GM23338 (cell line): ENCODE measurements at regions not wholly inside any gene's neighbourhood (a gene's known extent, or its start where the extent isn't known, plus 50 kb on each side); places are given as distances from the start of the nearest gene placed in this dataset.

ENCODE experiments used
- ATAC-seq: fragments of 200-7000 bp; cut with Tn5 transposase; 3 replicates; pipeline ENCODE4 v1.9.1; 2020
- DNase-seq: peaks from one replicate; pipeline ENCODE4 v3.0.0-alpha.2; 2015; ENCODE audit warnings: low spot score
- H2AFZ ChIP-seq: fragments of 200-600 bp; sonication (generic); 2 replicates; pipeline ENCODE4 v1.8.0; 2016; ENCODE audit warnings: antibody characterized with exemption, mild to moderate bottlenecking, moderate library complexity
- H3F3A ChIP-seq: fragments of 200-600 bp; sonication (generic); replicated peaks from 2 replicates; pipeline ENCODE4 v1.8.0; 2017; ENCODE audit warnings: antibody characterized with exemption, mixed run types, low read depth
- H3K27ac ChIP-seq: fragments of 200-600 bp; sonication (generic); 2 replicates; pipeline ENCODE4 v1.6.1; 2016; ENCODE audit warnings: low read depth
- H3K27me3 ChIP-seq: fragments of 200-600 bp; sonication (generic); 2 replicates; pipeline ENCODE4 v1.8.0; 2016; ENCODE audit warnings: mild to moderate bottlenecking, mixed run types, moderate library complexity; ENCODE audit not compliant: insufficient read depth
- H3K36me3 ChIP-seq: fragments of 200-600 bp; sonication (generic); 2 replicates; pipeline ENCODE4 v1.8.0; 2016; ENCODE audit warnings: mild to moderate bottlenecking; ENCODE audit not compliant: insufficient read depth
- H3K4me1 ChIP-seq: fragments of 200-600 bp; sonication (generic); 2 replicates; pipeline ENCODE4 v1.8.0; 2016; ENCODE audit warnings: mild to moderate bottlenecking, moderate library complexity; ENCODE audit not compliant: insufficient read depth
- H3K4me2 ChIP-seq: fragments of 200-600 bp; sonication (generic); 2 replicates; pipeline ENCODE4 v1.7.1; 2017; ENCODE audit warnings: mixed run types
- H3K4me3 ChIP-seq: fragments of 200-600 bp; sonication (generic); 2 replicates; pipeline ENCODE4 v1.6.1; 2016; ENCODE audit warnings: mixed run types
- H3K79me2 ChIP-seq: fragments of 200-600 bp; sonication (generic); replicated peaks from 2 replicates; pipeline ENCODE4 v1.8.0; 2017; ENCODE audit warnings: mild to moderate bottlenecking; ENCODE audit not compliant: insufficient read depth
- H3K9me2 ChIP-seq: fragments of 200-600 bp; sonication (generic); 2 replicates; pipeline ENCODE4 v1.8.0; 2017; ENCODE audit not compliant: insufficient read depth
- H4K20me1 ChIP-seq: fragments of 200-600 bp; sonication (generic); replicated peaks from 2 replicates; pipeline ENCODE4 v1.8.0; 2017; ENCODE audit warnings: mild to moderate bottlenecking; ENCODE audit not compliant: insufficient read depth
- H3K27ac Mint-ChIP-seq: 2 replicates; pipeline ENCODE4 v1.8.0; 2020; ENCODE audit warnings: inconsistent platforms, mild to moderate bottlenecking, moderate library complexity, mixed read lengths
- H3K27me3 Mint-ChIP-seq: 3 replicates; pipeline ENCODE4 v1.8.0; 2022; ENCODE audit warnings: low read depth, mild to moderate bottlenecking, moderate library complexity, mixed read lengths, inconsistent platforms; ENCODE audit not compliant: insufficient read depth, poor library complexity
- H3K36me3 Mint-ChIP-seq: 3 replicates; pipeline ENCODE4 v1.8.0; 2021; ENCODE audit warnings: low read depth, mild to moderate bottlenecking, inconsistent platforms, moderate library complexity, mixed read lengths
- H3K4me1 Mint-ChIP-seq: 3 replicates; pipeline ENCODE4 v1.8.0; 2020; ENCODE audit warnings: mild to moderate bottlenecking, inconsistent platforms, mixed read lengths
- H3K4me3 Mint-ChIP-seq: 3 replicates; pipeline ENCODE4 v1.8.0; 2021; ENCODE audit warnings: moderate library complexity, mild to moderate bottlenecking, inconsistent platforms, mixed read lengths
- H3K9me3 Mint-ChIP-seq: 3 replicates; pipeline ENCODE4 v1.8.0; 2020; ENCODE audit warnings: moderate library complexity, mild to moderate bottlenecking, inconsistent platforms, mixed read lengths
- CREB1 ChIP-seq: fragments of 250-450 bp; sonication (Bioruptor Pico); IDR thresholded peaks from 2 replicates; pipeline ENCODE4 v1.5.0; 2020; ENCODE audit warnings: low read depth, mild to moderate bottlenecking, moderate library complexity
- EZH2 ChIP-seq: fragments of 200-600 bp; sonication (generic); IDR thresholded peaks from one replicate; pipeline ENCODE4 v1.8.0; 2017; ENCODE audit warnings: antibody characterized with exemption, mild to moderate bottlenecking, low read depth; ENCODE audit not compliant: unreplicated experiment
- EZH2phosphoT487 ChIP-seq: fragments of 200-600 bp; sonication (generic); IDR thresholded peaks from one replicate; pipeline ENCODE4 v1.8.1; 2018; ENCODE audit warnings: antibody characterized with exemption; ENCODE audit not compliant: unreplicated experiment
- JUNB ChIP-seq: IDR thresholded peaks from one replicate; pipeline ENCODE4 v1.6.1; 2016; ENCODE audit warnings: antibody characterized with exemption; ENCODE audit not compliant: unreplicated experiment
- NANOG ChIP-seq: IDR thresholded peaks from 2 replicates; pipeline ENCODE4 v1.6.1; 2016; ENCODE audit warnings: antibody characterized with exemption, borderline replicate concordance
- POLR2AphosphoS5 ChIP-seq: IDR thresholded peaks from 2 replicates; pipeline ENCODE4 v1.6.1; 2016; ENCODE audit warnings: antibody characterized with exemption, low read depth
- STAT1 ChIP-seq: IDR thresholded peaks from one replicate; pipeline ENCODE4 v1.6.1; 2016; ENCODE audit warnings: antibody characterized with exemption; ENCODE audit not compliant: unreplicated experiment
- ZNF114 ChIP-seq: fragments of 250-450 bp; sonication (Bioruptor Pico); IDR thresholded peaks from 2 replicates; pipeline ENCODE4 v1.5.0; 2020; ENCODE audit warnings: mild to moderate bottlenecking, moderate library complexity
- ZNF331 ChIP-seq: fragments of 250-450 bp; sonication (Bioruptor Pico); IDR thresholded peaks from 2 replicates; pipeline ENCODE4 v1.5.0; 2020; ENCODE audit warnings: low read depth, mild to moderate bottlenecking, moderate library complexity
- TF ChIP-seq, protein P1 (sequence below): IDR thresholded peaks from one replicate; pipeline ENCODE4 v1.6.1; 2018; ENCODE audit warnings: antibody characterized with exemption; ENCODE audit not compliant: unreplicated experiment
- TF ChIP-seq, protein P2 (sequence below), 2 experiments: fragments of 200-600 bp in 1 of 2; sonication (generic) in 1 of 2; conservative IDR thresholded peaks; 2 replicates each; pipeline versions ENCODE4 v1.5.1 to v1.6.1; 2016 to 2017; ENCODE audit warnings: antibody characterized with exemption in 2 of 2, low read depth in 2 of 2, mild to moderate bottlenecking in 2 of 2, moderate library complexity in 1 of 2
- TF ChIP-seq, protein P3 (sequence below): fragments of 250-450 bp; sonication (Bioruptor Pico); IDR thresholded peaks from 2 replicates; pipeline ENCODE4 v1.5.0; 2020; ENCODE audit warnings: mild to moderate bottlenecking, moderate library complexity
- TF ChIP-seq, protein P4 (sequence below): IDR thresholded peaks from 2 replicates; pipeline ENCODE4 v1.6.1; 2016; ENCODE audit warnings: antibody characterized with exemption

DNA sequence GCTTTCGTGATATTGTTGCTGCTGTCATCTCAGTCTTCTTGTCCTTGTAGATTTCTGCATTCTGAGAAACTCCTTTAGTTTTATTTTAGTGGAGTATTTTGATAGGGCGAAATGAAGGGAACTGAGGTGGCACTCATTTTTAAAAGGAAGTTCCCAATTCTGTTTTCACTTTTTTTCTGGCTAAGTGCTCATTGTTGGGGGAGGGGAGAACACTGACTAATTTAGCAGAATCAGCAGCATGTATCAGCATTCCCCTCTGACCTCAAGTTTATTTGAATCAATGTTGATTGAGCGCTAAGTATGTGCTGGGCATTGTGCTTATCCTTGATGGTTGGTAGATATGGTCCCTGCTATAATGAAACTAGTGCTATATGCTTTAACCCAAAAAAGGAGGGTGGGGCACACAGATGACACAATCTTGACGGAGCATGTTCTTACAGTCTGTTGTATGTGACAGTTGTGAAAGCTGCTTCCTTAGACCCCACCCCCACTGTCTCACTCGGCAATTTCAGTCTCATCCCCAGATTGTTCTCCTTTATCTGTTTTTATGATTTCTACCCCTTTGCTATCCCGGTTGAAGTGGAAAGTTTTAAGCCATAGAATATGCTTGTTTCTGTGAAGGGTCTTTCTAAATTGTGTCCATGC, 262.4 kb downstream of the SOX4 start:
- no peaks in the 10 kb centered on the region for H3F3A ChIP-seq
- H3K4me2 ChIP-seq: no peak overlapping the region
- no peak overlapping the region for H3K4me3 ChIP-seq
- peaks cover 5% of the 10 kb centered on the region; the same call in 1 of the 2 replicates for H4K20me1 ChIP-seq
- H3K4me1 ChIP-seq: no peaks in the 10 kb centered on the region
- no peak overlapping the region for H3K27ac ChIP-seq
- Mint-ChIP-seq H3K27me3 (peaks cover 2% of the 10 kb centered on the region), H3K9me3 (peaks cover 4% of the 10 kb centered on the region; the same call in 2 of the 3 replicates), H3K4me1 (peaks cover 14% of the 10 kb centered on the region), H3K4me3 (no peak overlapping the region), H3K36me3 (peaks cover 50% of the 10 kb centered on the region), H3K27ac (0 out of 2 replicates have a peak overlapping the region, but pooled peaks have one; percentile 60)
- no peaks in the 10 kb centered on the region for H3K27me3 ChIP-seq
- H2AFZ ChIP-seq: no peak overlapping the region
- no peak for TF ChIP-seq ZNF331 (CRISPR knock-in tag)
- TF ChIP-seq EZH2phosphoT487: no peak
- TF ChIP-seq, protein P1, sequence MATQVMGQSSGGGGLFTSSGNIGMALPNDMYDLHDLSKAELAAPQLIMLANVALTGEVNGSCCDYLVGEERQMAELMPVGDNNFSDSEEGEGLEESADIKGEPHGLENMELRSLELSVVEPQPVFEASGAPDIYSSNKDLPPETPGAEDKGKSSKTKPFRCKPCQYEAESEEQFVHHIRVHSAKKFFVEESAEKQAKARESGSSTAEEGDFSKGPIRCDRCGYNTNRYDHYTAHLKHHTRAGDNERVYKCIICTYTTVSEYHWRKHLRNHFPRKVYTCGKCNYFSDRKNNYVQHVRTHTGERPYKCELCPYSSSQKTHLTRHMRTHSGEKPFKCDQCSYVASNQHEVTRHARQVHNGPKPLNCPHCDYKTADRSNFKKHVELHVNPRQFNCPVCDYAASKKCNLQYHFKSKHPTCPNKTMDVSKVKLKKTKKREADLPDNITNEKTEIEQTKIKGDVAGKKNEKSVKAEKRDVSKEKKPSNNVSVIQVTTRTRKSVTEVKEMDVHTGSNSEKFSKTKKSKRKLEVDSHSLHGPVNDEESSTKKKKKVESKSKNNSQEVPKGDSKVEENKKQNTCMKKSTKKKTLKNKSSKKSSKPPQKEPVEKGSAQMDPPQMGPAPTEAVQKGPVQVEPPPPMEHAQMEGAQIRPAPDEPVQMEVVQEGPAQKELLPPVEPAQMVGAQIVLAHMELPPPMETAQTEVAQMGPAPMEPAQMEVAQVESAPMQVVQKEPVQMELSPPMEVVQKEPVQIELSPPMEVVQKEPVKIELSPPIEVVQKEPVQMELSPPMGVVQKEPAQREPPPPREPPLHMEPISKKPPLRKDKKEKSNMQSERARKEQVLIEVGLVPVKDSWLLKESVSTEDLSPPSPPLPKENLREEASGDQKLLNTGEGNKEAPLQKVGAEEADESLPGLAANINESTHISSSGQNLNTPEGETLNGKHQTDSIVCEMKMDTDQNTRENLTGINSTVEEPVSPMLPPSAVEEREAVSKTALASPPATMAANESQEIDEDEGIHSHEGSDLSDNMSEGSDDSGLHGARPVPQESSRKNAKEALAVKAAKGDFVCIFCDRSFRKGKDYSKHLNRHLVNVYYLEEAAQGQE: no peak
- TF ChIP-seq, protein P2, sequence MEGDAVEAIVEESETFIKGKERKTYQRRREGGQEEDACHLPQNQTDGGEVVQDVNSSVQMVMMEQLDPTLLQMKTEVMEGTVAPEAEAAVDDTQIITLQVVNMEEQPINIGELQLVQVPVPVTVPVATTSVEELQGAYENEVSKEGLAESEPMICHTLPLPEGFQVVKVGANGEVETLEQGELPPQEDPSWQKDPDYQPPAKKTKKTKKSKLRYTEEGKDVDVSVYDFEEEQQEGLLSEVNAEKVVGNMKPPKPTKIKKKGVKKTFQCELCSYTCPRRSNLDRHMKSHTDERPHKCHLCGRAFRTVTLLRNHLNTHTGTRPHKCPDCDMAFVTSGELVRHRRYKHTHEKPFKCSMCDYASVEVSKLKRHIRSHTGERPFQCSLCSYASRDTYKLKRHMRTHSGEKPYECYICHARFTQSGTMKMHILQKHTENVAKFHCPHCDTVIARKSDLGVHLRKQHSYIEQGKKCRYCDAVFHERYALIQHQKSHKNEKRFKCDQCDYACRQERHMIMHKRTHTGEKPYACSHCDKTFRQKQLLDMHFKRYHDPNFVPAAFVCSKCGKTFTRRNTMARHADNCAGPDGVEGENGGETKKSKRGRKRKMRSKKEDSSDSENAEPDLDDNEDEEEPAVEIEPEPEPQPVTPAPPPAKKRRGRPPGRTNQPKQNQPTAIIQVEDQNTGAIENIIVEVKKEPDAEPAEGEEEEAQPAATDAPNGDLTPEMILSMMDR (conservative IDR thresholded peaks at IDR 0.05; ENCODE audit: low read depth in 2 of 2): no peak
- no peak for TF ChIP-seq NANOG
- TF ChIP-seq JUNB: no peak
- TF ChIP-seq, protein P3, sequence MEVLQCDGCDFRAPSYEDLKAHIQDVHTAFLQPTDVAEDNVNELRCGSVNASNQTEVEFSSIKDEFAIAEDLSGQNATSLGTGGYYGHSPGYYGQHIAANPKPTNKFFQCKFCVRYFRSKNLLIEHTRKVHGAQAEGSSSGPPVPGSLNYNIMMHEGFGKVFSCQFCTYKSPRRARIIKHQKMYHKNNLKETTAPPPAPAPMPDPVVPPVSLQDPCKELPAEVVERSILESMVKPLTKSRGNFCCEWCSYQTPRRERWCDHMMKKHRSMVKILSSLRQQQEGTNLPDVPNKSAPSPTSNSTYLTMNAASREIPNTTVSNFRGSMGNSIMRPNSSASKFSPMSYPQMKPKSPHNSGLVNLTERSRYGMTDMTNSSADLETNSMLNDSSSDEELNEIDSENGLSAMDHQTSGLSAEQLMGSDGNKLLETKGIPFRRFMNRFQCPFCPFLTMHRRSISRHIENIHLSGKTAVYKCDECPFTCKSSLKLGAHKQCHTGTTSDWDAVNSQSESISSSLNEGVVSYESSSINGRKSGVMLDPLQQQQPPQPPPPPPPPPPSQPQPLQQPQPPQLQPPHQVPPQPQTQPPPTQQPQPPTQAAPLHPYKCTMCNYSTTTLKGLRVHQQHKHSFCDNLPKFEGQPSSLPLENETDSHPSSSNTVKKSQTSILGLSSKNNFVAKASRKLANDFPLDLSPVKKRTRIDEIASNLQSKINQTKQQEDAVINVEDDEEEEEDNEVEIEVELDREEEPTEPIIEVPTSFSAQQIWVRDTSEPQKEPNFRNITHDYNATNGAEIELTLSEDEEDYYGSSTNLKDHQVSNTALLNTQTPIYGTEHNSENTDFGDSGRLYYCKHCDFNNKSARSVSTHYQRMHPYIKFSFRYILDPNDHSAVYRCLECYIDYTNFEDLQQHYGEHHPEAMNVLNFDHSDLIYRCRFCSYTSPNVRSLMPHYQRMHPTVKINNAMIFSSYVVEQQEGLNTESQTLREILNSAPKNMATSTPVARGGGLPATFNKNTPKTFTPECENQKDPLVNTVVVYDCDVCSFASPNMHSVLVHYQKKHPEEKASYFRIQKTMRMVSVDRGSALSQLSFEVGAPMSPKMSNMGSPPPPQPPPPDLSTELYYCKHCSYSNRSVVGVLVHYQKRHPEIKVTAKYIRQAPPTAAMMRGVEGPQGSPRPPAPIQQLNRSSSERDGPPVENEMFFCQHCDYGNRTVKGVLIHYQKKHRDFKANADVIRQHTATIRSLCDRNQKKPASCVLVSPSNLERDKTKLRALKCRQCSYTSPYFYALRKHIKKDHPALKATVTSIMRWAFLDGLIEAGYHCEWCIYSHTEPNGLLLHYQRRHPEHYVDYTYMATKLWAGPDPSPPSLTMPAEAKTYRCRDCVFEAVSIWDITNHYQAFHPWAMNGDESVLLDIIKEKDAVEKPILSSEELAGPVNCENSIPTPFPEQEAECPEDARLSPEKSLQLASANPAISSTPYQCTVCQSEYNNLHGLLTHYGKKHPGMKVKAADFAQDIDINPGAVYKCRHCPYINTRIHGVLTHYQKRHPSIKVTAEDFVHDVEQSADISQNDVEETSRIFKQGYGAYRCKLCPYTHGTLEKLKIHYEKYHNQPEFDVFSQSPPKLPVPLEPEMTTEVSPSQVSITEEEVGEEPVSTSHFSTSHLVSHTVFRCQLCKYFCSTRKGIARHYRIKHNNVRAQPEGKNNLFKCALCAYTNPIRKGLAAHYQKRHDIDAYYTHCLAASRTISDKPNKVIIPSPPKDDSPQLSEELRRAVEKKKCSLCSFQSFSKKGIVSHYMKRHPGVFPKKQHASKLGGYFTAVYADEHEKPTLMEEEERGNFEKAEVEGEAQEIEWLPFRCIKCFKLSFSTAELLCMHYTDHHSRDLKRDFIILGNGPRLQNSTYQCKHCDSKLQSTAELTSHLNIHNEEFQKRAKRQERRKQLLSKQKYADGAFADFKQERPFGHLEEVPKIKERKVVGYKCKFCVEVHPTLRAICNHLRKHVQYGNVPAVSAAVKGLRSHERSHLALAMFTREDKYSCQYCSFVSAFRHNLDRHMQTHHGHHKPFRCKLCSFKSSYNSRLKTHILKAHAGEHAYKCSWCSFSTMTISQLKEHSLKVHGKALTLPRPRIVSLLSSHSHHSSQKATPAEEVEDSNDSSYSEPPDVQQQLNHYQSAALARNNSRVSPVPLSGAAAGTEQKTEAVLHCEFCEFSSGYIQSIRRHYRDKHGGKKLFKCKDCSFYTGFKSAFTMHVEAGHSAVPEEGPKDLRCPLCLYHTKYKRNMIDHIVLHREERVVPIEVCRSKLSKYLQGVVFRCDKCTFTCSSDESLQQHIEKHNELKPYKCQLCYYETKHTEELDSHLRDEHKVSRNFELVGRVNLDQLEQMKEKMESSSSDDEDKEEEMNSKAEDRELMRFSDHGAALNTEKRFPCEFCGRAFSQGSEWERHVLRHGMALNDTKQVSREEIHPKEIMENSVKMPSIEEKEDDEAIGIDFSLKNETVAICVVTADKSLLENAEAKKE (CRISPR knock-in tag): no peak
- no peak for TF ChIP-seq ZNF114 (CRISPR knock-in tag)
- no peak for TF ChIP-seq EZH2
- TF ChIP-seq, protein P4, sequence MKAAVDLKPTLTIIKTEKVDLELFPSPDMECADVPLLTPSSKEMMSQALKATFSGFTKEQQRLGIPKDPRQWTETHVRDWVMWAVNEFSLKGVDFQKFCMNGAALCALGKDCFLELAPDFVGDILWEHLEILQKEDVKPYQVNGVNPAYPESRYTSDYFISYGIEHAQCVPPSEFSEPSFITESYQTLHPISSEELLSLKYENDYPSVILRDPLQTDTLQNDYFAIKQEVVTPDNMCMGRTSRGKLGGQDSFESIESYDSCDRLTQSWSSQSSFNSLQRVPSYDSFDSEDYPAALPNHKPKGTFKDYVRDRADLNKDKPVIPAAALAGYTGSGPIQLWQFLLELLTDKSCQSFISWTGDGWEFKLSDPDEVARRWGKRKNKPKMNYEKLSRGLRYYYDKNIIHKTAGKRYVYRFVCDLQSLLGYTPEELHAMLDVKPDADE: no peak
- no peak for TF ChIP-seq POLR2AphosphoS5
- no peak for TF ChIP-seq CREB1 (CRISPR knock-in tag)
- no peak for TF ChIP-seq STAT1
- ATAC-seq: no peak
- H3K9me2 ChIP-seq: no peaks in the 10 kb centered on the region
- DNase-seq: no peak
- H3K36me3 ChIP-seq: no peaks in the 10 kb centered on the region
- peaks cover 72% of the 10 kb centered on the region for H3K79me2 ChIP-seq
